GM12892 (cell line): ENCODE measurements at regions not wholly inside any gene's neighbourhood (a gene's known extent, or its start where the extent isn't known, plus 50 kb on each side); places are given as distances from the start of the nearest gene placed in this dataset.

Experiments
- DNase-seq: peaks from one replicate; pipeline ENCODE4 v3.0.0; 2011; ENCODE audit not compliant: insufficient read length
- FAIRE-seq: peaks from 2 replicates; lab custom pipeline; 2011; peaks lifted over from hg19 to GRCh38; lab: Jason Lieb, UNC
- POLR2A ChIP-seq: IDR thresholded peaks from 2 replicates; pipeline ENCODE4 v1.6.1; 2011; ENCODE audit warnings: low read depth, low read length, control low read depth
- POLR2AphosphoS5 ChIP-seq: IDR thresholded peaks from 2 replicates; pipeline ENCODE4 v1.6.1; 2011; ENCODE audit warnings: low read depth, low read length, control low read depth
- TAF1 ChIP-seq: IDR thresholded peaks from 2 replicates; pipeline ENCODE4 v1.6.1; 2011; ENCODE audit warnings: low read depth, mild to moderate bottlenecking, control low read depth, low read length, borderline replicate concordance

GRCh38 chr17:73725794-73726515 lies 81.7 kb upstream of the SDK2 start:
- FAIRE-seq (no peak), DNase-seq (no peak)

GRCh38 chr17:73727941-73728340 lies 83.7 kb upstream of the SDK2 start:
- no peak for DNase-seq
- TF ChIP-seq POLR2A = no peak
- TF ChIP-seq TAF1 = no peak
- no peak for TF ChIP-seq POLR2AphosphoS5
- no peak for FAIRE-seq

More at GRCh38 chr17:73725794-73726515, 81.7 kb upstream of the SDK2 start:
- TF ChIP-seq POLR2A (no peak), TAF1 (no peak), POLR2AphosphoS5 (no peak)

- no peak for FAIRE-seq
- no peak for DNase-seq
- TF ChIP-seq TAF1 = no peak
- TF ChIP-seq POLR2A = no peak
- no peak for TF ChIP-seq POLR2AphosphoS5
Observed at GRCh38 chr17:73729101-73729500, 84.9 kb upstream of the SDK2 start.

DNA sequence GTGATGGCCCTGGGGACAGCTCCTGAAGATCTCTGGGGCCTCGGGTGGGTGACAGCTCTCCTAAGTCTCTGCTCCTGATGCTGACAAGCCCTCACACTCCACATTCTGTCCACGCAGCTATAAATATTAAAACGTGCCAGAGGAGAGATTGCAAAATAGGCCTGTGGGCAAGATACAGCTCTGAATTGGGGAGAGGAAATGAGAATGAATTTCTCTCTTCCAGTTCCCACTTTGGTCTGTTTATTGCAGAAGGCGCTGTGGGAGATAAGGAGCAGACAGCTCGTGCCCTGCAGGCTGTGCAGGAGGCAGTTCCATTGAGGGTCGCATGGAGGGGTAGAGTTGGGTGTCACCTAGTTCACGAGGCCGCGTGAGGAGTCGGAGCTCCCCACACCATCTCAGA lies 87.5 kb upstream of the SDK2 start:
- TF ChIP-seq TAF1 (no peak), POLR2AphosphoS5 (no peak), POLR2A (no peak)
- DNase-seq (no peak), FAIRE-seq (no peak)

GRCh38 chr17:73733517-73733916 lies 89.3 kb upstream of the SDK2 start:
- no peak for DNase-seq

DNA sequence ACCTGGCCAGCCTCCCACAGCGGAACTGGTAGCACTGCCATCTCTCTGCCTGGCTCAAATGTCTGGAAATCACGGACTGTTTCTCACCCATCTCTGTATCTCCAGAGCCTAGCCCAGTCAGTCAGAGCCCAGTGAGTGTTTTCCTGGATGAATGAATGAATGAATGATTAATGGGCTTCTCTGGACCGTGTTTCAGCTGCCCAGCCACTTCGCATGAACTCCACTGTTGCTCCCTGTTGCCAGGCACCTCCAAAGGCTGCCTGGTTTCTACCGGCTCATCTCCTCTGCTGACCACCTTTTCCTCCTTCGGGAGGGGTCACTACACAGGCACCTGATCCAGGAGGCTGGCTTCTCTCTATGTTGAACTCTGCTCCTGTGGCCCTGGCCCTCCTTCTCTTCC lies 91.0 kb upstream of the SDK2 start:
- FAIRE-seq (no peak), DNase-seq (no peak)
- no peak for TF ChIP-seq POLR2A
- TF ChIP-seq POLR2AphosphoS5 = no peak
- no peak for TF ChIP-seq TAF1

More at GRCh38 chr17:73733517-73733916, 89.3 kb upstream of the SDK2 start:
- FAIRE-seq = no peak
- TF ChIP-seq POLR2A = no peak
- no peak for TF ChIP-seq POLR2AphosphoS5
- no peak for TF ChIP-seq TAF1

DNA sequence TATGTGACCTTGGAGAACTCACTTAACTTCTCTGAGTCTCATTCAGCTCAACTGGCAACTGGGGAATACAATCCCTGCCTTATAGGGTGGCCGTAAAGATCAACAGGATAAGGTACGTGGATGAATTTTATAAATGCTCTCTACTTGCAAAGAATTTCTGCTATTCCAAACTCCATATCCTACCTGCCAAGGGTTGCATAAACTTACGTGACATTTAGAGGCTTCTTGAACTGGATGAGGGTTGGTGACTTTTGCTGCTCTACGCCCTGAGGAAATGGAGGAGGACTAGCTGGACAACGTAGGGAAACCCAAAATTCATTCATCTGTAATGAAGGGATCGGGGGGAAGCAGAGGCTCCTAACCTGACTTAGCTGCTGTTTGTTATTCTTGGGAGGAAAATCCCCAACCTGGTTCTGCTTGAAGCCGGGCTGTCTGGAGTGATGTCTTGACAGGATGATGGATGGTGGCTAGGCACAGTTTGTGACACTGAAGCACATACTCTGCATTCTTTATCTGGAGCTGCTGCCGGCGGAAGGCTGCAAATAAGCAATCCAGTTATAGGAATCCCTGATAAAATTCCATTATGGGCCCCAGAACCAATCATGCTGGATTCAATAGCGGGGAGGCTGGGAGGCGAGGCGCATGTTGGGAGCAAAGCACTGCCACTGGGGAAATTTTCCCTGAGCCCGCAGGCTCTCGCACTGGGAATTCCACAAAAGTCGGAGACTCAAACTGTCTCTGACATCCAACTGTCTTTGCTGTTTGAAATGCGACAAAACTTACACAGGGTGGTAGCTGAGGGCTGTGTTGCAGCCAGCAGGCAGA lies 94.7 kb upstream of the SDK2 start:
- TF ChIP-seq POLR2A = no peak
- no peak for TF ChIP-seq TAF1
- no peak for DNase-seq
- FAIRE-seq = no peak

DNA sequence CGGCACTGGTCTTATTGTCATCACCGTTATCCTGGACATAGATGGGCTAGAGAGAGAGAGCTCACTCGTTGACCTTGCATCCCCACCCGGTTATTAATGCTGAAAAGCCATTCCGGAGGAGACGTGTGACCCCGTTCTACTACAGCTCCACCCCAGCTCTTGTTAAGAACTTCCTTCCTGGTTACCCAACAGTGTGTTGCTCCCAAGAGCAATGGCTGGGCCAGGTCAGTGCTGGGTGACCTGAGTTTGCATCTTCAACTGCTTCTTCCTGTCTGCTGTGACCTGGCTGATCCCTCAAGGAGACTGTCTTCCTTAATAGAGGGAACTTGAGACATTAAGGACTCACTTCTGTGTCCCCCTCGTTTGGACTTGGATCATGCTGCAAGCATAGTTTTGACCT lies 96.1 kb upstream of the SDK2 start:
- DNase-seq (no peak), FAIRE-seq (no peak)
- no peak for TF ChIP-seq POLR2AphosphoS5
- no peak for TF ChIP-seq POLR2A
- TF ChIP-seq TAF1 = no peak

GRCh38 chr17:73742948-73743381 lies 98.7 kb upstream of the SDK2 start:
- DNase-seq (no peak), FAIRE-seq (no peak)
- no peak for TF ChIP-seq POLR2AphosphoS5

DNA sequence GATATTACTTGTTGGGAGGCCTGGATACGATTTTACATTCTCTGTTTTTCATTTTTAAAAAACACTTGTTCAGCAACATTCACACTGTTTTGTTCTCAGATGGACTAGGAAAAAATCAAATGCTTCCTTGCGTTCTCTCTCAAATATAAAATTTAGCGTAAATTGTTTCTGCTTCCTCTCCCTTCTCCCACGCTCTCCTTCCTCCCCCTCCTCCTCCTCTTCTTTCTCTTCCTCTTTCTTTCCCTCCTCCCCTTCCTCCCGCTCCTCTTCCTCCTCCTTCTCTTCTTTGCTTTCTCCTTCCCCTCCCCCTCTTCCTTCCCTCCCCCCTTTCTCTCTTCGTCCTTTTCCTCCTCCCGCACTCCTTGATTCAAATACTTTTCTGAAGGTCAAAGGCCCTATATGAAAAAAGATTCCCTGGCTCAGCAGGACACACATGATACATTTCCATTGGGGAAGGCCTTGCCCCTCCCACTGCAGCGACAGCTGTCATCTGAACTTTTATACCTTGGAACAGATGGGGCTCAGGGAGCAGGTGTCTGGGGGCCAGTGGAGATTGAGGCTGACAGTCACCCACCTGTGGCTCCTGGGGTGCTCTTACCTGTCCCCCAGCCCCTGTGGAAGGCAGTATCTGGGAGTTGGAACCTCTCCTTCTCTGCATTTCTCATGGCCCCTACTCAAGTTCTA lies 99.4 kb upstream of the SDK2 start:
- no peak for FAIRE-seq
- DNase-seq = no peak
- TF ChIP-seq POLR2A (no peak), POLR2AphosphoS5 (no peak), TAF1 (no peak)

- TF ChIP-seq TAF1 = no peak
- no peak for TF ChIP-seq POLR2A
- TF ChIP-seq POLR2AphosphoS5 = no peak
- FAIRE-seq (no peak), DNase-seq (no peak)
Observed at GRCh38 chr17:73744411-73744810, 100.2 kb upstream of the SDK2 start.
